Amniotic epithelial cell (primary cell): ENCODE measurements at regions not wholly inside any gene's neighbourhood (a gene's known extent, or its start where the extent isn't known, plus 50 kb on each side); places are given as distances from the start of the nearest gene placed in this dataset.
"Not testable (repeated sequence)": the region's sequence is repeated elsewhere in the genome, so short reads cannot be mapped to it uniquely, and the experiment has no call there.

Source experiments
- DNase-seq: peaks from one replicate; pipeline ENCODE4 v3.0.0-alpha.2; 2010; ENCODE audit warnings: low read depth

DNA sequence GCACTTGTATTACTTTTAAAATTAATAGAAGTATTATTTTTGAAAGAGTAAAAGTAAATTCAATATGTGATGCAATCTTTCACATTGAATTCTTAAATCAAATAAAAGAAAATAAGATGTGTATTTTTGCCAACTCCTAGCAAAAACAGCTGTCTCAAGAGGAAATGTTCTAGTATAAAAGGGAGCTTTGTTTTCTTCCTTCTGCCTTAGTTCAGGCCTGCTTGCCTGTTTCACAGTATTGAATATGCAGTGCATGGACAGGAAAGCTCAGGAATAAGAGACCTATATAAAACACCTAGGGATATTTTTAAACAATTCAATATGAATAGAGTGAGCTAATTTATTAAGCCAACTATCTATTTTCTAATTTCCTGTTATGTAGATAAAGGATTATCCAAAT lies 294.8 kb upstream of the G2E3 start:
- DNase-seq = no peak

GRCh38 chr14:30266290-30266689 lies 292.7 kb upstream of the G2E3 start:
- DNase-seq = no peak

GRCh38 chr14:30267141-30267540 lies 291.8 kb upstream of the G2E3 start:
- DNase-seq = peak; percentile 17

DNA sequence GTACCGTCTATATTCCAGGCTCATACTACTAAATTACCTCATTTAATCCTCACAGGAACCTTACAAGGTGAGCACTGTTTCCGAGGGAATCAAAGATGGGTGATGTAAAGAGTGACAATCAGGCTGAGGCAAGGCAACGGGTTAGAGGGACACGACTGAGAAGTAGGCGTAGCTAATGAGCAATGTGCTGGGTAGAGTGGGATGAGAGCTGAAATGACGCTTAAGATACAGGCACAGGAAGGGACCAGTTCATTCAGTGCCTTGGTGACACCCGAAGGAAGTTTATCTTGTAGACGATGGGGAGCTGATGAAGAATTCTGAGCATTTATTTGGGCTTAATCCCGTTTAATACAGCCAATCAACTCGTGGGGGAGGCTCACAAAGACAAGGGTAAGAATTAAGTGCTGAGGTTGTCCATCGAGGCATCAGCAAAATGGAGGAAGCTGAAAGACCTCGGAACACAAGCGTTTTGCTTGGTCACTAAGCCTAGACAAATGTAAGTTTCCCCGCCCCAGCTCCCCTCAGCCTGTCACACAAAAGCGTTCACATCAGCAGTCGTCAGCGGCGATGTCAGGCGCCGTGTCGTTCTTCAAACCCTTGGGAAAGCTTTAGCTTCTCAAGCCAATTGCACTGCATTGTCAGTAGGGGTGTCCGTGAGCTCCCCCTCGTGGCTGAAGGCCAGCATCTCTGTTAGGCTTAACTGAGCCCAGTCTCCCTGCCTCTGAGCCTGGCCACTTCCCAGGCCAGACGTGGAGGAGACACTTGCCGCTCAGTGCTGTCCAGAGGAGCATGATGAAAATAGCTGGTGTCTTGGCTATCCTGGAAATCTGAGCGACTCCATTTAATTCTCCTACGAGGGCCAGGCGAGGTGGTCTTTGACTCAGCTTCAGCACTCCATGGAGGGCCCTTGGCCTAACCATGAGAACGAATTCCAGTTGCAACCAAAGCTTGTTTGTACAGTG lies 288.5 kb upstream of the G2E3 start:
- peak; percentile 67 for DNase-seq

- no peak for DNase-seq
These were observed 287.1 kb upstream of the G2E3 start for GRCh38 chr14:30271811-30272323.

DNA sequence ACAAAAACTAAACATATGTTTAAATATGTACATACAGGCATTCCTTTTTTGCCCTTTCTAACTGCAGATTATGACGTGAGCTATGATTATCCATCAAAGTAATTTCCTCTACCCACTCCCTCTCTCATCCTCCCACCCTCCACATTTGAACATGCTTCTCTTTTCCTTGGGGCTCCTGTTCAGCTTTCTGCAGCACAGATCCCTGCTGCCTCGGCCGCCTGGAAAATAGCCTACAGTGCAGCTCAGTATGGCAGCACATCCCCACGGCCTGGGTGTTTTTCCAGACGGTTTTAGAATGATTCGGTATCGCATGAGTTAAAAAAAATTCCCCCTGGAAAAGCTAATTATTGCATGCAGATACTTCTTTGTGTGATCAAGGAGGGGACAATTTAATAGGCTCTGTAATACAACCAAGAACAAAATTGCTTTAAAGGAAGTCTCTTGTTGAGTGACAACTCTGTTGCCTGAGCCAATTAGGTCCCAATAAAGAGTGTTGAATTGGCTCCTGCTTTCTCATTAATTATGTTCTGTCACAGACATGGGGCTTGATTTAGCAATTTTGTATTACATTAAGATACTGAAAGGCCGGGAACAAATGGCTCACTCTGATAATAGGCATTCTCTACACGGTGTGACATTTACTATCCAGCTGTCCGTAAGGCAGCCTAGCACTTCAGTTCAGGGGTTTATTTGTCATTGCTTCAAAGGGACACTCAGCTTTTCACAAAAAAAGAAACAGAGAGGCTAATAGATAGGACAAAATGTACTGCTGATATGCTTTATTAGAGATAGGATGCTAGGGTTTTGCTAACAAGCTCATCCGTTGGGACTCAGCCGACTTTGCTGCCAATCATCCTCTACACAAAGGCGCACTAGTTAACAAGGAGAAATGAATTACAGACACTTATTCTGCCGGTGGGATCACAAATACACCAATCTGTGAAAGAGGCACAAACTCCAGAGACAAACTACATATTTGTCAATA lies 285.8 kb upstream of the G2E3 start:
- no peak for DNase-seq

- DNase-seq = no peak
These were observed 283.4 kb upstream of the G2E3 start for GRCh38 chr14:30275604-30276003.

GRCh38 chr14:30277268-30277667 lies 281.7 kb upstream of the G2E3 start:
- DNase-seq = no peak

- DNase-seq = not testable (repeated sequence)
These were observed 280.1 kb upstream of the G2E3 start for GRCh38 chr14:30278856-30279255.

DNA sequence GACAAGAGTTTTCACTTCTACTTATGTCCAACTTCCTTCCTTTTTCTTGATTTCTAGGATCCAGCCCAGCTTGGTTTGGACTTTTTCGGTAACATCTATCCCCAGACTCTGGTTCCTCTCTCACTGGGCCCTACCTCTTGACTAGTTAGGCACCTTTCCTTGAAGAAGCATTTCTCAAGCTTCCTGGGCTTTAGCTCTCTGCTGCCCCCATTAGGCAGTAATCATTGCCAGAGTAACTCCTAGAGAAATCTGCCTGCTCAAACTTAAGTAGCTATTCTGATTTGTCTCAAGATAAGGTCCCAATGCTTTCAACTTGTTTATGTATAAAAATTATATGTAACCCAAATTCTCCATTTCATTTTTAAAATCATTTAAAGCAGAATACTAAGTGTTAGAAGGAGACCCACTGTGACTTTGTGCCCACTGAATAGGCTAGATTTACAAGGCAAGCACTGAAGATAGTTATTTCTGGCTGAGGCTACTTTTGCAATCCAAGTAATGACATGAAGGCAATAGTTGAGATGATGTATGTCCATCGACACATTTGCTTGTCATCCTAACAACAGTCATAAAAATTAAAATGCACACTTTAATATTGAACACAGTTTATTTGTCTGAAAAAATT lies 275.0 kb upstream of the G2E3 start:
- DNase-seq = peak; percentile 58

DNA sequence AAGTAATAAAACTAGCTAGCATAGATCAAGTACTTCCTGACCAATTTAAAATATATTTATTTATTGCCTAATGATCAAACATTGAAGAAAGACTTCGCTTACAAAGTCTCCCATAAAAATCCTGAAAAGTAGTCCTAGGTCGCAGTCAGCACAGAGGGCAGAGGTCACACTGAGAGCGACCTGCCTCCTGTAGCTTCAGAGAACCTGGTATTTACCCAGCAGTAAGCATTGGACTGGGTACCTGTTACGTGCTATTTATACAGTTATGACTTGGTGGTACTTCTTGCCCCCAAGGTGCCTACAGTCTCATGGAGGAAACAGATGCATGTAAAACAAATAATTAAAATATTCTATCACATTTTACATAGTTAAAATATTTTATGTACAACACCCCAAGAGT lies 274.1 kb upstream of the G2E3 start:
- DNase-seq = no peak

- no peak for DNase-seq
These were observed 271.1 kb upstream of the G2E3 start for GRCh38 chr14:30287579-30288445.

- DNase-seq = no peak
These were observed 269.0 kb upstream of the G2E3 start for GRCh38 chr14:30290001-30290400.

DNA sequence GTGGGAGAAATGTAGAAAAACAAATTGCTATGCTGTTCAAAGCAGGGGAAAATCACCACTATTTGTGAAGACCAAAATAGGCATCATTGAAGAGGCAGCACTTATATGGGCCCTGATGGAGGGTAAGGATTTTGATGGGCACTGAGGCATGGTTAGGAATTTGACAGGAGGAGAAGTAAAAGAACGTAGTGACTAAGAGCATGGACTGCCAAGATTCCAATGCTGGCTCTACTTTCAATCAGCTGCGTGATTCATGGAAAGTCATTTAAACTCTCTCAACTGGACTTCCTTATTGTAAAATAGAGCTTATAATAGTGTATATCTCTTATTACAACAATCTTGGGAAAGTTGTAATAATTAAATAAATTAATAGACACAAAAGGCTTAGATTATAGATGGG lies 267.7 kb upstream of the G2E3 start:
- DNase-seq = peak; percentile 18

GRCh38 chr14:30292541-30292940 lies 266.4 kb upstream of the G2E3 start:
- no peak for DNase-seq

GRCh38 chr14:30295980-30296379 lies 263.0 kb upstream of the G2E3 start:
- DNase-seq = no peak

DNA sequence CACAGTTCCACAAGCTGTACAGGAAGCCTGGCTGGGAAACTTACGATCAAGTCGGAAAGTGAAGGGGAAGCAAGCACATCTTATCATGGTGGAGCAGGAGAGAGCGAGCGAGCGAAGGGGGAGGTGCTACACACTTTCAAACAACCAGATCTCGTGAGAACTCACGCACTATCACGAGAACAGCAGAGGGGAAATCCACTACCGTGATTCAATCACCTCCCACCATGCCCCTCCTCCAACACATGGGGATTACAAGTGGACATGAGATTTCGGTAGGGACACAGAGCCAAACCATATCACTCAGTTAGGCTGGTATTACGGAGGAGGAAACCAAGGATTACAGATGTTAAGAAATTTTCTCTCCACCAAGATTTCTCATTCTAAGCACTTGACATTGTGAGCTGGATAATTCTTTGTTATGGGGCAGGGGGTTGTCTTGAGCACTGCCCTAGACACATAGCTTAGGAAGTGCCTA lies 262.0 kb upstream of the G2E3 start:
- no peak for DNase-seq

- no peak for DNase-seq
These were observed 260.8 kb upstream of the G2E3 start for GRCh38 chr14:30297876-30298795.

DNA sequence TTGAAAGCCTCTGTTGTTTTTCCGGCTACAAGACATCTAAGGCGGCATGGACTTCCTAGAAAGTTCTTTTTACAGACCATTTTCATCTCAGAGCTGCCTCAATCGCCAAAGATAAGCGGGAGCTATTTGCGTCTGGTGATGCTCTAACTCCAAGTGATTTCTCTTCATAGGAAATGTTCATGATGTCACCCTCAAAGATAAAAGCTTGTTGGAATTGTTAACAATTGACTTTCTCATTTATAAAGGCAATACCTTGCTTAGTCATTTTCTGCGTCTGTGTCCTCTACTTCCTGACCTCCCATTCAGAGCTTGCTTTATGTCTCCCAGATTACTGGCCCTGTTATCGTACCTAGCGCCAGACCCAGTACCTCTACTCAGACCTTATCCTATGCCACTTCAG lies 259.0 kb upstream of the G2E3 start:
- DNase-seq = peak; percentile 9

GRCh38 chr14:30303350-30303749 lies 255.6 kb upstream of the G2E3 start:
- DNase-seq = no peak
